ENCODE measurements at regions not wholly inside any gene's neighbourhood (a gene's known extent, or its start where the extent isn't known, plus 50 kb on each side); places are given as distances from the start of the nearest gene placed in this dataset.

DNA sequence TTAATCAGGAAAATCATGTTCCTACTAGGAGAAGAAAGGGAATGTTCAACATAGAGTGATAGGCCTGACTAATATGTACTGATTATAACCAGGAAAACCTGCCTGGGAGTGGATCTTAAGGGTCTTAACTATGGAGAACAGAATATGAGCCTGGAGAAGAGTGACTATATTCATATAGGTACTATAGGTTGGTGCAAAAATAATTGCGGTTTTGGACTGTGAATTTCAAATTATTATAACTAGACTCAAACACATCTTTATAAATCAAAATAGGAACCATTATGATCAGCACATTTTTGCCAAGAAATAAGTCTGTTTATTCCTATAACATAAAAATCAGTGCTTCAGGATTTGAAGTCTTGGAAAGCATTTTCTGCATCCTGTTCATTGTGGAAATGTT, 189.8 kb upstream of the ADAMTS5 start:
- no peak for DNase-seq

DNA sequence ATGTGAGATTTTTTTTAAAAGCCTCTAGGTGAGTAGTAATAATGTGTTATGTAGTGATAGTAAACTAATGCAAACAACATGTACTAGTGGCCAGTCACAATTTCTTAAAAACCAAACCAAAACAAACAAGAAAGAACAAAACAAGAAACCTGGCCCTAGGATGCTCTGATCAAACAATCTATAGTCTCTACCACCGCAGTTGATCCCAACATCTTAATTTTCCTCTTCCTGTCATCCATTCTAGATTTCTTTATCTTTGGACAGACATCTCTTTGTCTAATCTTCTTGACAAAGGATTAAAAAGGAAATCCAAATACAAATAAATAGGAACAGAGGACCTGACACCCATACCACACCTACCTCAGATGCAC, 188.2 kb upstream of the ADAMTS5 start:
- no peak for DNase-seq

DNA sequence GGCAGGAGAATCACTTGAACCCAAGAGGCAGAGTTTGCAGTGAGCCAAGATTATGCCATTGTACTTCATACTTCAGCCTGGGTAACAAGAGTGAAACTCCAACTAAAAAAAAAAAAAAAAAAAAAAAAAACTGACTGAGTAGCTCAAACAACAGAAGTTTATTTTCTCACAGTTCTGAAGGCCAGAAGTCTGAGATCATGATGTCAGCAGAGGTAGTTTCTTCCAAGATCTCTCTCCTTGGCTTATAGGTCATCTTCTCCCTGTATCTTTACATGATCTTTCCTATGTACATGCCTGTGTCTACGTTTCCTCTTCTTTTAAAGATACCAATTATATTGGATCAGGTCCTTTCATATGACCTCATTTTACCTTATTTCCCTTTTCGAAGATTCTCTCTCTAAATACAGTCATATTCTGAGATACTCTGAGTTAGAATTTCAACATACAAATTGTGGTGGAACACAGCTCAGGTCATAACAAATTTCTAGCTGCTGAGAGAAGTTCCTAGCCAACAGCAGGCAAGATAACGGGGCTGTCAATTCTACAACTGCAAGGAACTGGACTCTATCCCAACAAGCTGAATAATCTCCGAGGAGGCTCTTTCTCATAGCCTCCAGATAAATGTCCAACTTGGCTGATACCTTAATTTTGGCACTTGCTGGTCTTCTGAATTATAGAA, 187.7 kb upstream of the ADAMTS5 start:
- no peak for DNase-seq

DNA sequence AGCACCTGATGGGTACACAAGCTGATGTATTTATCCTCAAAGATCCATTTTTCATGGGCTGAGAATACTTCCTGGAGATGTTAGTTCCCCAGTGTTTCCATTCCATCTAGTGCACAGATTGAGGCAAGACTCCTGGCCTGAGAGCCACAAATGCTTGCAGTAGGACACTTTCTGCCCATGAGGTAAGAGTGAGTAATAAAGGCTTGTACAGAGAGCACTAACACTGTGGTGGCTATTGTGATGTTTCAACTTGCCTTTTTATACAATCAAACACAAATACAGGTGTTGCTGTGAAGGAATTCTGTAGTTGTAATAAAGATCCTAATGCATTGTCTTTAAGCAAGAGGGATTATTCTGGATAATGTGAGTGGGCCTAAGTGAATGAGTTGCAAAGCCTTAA, 186.1 kb upstream of the ADAMTS5 start:
- DNase-seq, result no peak

DNA sequence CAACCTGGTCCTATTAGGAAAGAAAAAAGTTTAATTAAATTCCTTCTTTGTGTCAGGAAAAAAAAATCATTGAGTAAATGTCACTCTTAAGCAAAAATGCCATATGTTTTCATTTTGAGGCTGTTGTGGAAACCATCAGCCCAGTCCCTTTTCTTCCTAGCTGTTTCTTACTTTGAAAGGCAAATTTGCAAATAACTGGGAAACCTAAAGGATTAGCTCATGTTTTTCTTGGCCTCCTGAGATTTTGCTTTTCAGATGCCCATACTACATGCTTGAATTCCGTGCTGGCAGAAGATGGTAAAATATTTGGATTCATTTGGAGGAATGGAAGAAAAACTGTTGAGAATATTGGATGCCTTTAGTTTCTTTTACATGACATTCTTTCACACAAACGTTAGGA, 182.1 kb upstream of the ADAMTS5 start:
- no peak for DNase-seq

DNA sequence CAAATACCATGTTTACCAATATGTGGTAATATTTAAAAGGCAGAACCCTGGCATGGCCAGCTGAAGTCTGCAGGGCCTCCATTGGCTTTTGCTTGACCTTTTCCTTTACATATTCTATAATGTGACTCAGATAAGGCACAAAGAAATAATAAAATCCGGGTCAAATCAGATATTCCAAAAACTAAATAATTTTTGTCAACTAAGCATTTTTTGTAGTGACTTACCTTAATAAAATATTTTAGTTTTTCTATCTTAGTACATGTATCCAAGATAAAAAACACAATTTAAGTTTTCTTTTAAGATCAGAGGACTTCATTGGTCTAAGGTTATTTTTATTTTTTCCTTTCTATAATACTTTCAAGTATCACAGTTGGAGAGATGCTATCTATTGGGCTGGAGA, 179.4 kb upstream of the ADAMTS5 start:
- no peak for DNase-seq

DNA sequence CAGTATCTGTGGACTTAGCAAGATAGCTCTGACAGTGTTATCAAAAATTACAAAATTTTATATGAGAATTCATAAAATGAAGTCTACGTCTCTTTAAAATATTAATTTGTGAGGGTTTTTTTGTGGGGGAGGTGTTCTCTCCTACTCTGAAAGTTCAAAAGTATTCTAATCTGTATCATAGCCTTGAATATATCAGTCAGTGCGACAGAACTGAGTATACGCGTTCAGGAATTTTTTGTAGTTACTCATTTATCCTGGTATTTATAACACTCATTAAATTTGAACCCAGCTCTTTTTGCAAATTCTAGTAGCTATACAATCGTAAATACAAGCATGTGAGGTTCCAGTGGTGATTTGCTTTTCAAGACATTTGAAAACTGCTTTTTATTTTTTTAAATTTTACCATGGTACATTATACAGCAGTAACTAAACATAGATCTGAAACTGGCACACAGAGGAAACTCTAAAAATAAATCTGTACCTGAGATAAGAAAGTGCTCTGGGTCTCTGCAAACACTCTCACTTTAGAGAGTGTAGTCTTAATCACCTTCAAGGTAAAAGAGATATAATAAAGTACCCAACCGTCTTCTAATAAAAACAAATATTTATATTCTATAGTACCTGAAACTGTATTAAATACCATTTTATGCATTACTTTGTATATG, 178.4 kb upstream of the ADAMTS5 start:
- DNase-seq, result no peak

DNA sequence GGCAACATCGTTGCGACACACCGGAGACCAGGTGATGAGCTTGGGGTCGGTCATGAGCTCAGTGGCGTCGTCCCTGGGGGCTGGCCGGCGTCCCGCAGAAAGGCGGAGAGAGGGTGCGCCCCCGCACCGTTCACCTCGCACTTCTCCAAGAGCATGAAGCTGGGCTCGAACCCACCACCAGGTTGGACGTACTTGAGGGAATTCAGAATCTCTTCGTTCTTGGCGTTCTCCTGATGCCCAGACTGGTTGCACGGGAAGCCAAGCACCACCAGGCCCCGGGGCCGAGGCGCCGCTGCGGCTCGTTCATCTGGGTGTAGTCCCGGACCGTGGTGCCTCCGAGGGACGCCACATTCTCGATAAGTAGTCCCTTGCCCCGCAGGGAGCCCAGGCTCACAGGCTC, 176.6 kb upstream of the ADAMTS5 start:
- DNase-seq, result no peak

DNA sequence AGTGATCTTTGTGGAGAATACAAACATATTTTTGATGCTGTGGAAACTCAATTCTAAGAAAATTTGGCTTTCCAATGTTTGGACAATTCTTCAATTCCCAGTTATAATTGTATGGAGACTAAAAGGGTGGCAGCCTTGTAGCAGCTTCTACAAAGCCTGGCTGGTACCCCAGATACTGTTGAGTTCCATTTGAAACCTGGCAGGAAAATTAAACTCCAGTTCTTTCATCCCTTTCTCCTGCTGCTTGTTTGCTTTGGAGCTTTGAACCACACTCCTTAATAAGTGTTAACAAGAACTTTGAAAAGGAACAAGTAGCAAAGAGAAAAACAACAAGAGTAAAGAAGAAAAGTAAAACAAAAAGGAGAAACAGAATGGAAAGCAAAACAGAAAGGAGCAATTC, 172.6 kb upstream of the ADAMTS5 start:
- DNase-seq, result no peak

DNA sequence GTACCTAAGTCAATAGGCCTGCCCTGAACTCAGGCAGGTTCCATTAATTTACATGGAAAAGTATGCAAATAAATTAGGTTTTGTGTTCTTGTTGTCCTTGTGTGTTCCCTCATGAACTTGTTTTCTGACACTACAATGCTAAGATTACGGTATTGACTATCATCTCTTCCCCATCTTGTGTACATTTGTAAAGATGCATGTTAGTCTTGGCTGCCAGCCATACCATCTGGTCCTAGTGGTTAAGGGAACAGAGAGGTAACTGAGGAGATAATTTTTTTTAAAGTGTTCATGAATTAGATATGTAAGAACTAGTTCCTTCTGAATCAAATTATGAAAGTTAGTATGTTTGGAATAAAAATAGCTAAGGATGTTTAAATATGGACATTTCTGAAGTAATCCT, 167.6 kb upstream of the ADAMTS5 start:
- DNase-seq, result peak; percentile 34

DNA sequence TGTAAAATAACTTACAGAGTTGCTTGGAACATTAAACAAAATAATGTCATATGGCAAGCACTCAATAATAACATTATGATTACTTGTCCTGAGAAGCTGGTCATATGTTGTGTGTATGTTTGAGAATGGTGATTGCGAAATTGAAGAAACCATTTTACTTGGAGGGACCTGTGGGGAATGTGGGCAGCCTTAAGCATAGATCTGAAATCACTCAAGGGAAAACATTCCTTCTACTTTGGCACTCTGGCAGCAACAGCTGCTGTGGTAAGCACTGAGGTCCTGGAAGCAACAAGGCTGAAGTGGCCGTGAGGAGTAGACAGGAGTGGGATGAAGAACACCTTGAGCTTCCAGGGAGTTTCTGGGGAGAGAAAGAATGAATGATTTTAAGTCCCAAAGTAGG, 165.4 kb upstream of the ADAMTS5 start:
- peak; percentile 8 for DNase-seq

DNA sequence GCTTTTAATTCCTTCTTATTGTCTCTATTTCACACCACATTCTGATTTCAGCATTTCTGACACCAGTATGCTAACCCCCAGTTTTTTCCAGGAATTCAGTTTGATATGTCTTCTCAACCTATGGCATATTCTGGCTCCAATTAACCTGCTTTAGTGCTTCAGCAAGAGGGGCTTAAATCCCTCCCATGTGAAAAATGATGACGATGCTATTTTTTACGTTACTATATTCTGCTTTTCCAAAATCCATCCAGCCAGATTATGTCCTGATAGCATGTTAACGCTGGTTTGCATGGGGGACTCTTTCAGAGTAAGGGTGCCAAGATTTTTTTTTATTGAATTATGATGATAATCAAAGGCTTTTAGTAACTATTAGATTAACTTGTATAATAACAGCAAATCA, 163.3 kb upstream of the ADAMTS5 start:
- DNase-seq, result no peak

DNA sequence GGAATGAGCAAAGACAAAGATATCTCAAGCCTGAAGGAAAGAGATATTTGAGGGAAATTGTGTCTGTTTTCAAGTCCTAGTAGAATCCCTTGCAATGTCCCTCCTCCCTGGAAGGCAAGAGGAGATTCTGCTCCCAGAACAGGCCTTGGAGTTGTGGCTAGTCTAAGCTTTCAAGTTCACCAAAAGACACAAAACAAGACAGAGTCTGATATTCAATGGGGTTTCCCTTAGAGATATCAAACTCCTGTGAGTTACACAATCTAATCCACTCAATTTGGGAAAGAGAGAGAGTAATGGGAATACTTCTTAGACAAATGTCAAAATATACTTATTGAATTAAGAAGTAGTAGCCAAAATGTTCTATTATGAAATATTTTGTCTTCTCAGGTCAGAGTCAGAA, 162.8 kb upstream of the ADAMTS5 start:
- no peak for DNase-seq

DNA sequence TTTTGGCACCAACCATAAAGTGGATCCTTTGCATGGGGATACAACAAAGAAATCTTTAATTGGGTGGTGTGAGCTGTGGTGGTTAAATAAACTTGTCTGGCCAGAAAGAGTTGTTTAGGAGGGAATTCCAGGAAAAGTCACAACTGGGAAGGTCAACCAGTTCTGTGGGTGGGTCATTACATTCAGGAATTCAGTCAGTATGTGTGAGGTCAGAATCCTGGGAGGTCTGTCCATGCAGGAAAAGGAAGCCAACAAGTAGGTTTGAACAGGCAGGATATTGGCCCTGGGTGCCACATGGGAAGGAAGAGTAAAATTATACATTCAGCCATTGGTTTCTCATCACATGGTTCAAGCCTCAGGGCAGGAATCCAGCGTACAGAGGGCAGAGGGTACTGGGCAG, 162.3 kb upstream of the ADAMTS5 start:
- no peak for DNase-seq

DNA sequence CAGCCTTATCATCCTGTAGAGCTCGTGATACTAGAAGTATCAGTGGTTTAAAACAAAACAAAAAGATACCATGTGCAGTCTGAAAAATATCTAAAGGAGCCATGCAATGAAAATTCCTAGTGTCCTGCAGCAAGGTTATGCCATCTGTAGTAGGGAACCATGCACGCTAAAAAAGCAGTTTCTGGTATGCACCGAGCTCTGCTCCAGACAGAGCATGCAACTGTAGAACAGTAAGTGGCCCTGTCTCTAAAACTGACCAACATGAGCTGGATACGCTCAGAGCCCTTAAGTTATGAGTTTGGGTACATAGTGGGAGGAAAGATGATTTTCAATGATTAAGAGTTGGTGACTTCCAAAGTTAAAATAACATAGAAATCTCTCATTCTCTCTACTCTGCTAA, 159.3 kb upstream of the ADAMTS5 start:
- DNase-seq, result no peak

DNA sequence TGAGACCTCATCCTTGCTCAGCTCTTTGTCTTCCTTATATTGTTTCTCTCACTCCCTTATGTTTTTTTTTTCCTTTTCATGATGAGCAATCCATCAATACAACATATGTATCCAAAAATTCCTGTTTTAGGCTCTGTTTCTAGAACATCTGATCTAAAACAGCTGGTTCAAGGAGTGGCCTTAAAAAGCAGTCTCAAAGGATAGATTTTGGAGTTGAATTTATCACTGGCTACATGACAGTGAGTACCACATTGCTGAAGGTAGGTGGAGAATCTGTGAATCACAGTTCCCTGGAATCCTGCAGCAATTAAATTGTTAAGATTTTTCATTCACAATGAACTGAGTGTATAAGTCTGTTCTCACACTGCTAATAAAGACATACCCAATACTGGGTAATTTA, 155.8 kb upstream of the ADAMTS5 start:
- DNase-seq, result no peak

DNA sequence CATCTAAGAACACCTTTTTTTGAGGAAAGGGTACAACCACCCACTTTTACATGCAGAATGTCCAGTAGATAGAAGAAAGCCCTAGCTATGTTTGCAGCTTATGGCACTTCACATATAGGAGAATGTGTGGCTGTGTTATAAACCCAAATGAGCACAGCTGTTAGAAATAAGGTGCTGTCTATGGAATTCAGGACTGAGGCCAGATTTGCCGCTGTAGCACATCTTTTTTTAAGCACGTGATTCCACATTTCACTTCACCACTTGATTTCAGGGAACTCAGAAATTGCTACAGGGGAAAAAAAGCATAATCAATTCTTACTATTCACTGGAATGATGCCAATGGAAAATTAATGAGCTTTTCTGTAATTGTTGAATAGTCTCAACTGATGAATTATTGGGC, 147.2 kb upstream of the ADAMTS5 start:
- DNase-seq, result peak; percentile 19

DNA sequence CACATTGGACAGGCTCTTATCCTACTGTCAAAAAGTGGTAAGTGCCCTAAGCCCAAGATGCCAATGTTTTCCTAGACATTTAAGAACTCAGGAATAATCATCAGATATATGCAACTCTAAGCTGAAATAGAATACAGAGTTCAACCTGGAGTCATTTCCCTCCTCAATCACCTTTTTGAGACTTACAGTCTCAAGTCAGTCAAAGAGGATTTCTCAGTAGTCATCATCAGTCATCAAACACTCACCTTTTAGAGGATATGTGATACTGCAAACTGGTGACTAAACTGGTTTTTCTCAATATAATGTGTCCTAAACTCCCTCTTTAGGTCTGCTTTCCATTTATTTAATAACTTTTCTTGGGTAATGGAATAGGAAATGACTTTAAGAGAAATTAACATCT, 145.3 kb upstream of the ADAMTS5 start:
- DNase-seq, result no peak

DNA sequence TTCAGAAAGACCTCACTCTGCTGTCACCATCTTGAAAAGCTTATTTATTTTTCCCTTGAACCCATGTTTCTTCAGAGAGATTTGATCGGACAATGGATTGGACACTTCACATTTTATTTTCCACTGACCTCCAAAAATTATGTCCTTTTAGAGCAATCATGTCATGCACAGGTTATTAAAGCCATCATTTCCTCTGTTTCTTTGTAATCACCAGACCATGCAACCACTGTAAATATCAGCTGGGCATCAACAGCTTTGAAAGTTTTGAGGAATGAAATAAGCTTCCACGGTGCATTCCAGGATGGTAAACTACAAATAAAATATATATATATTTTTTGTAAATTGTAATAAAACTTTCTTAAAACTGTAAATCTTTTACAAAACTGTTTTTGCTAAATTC, 144.1 kb upstream of the ADAMTS5 start:
- DNase-seq, result no peak

DNA sequence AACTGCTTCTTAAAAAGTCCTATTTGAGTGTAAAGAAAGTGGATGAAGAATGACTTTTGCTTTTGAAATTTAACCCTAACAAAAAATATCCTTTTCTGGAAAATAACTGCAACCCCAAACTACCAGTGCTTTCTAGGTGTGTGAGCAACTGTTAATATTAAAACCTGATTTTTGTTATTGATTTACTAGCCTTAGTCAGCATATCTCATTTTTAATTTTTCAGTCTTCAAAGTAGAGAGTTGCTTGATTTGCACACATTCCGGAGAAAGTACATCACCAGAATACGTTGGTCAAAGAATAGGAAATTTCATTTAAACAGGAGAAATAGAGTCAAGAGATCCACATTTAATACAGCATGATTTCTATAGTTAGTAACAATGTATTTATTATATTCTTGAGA, 141.8 kb upstream of the ADAMTS5 start:
- DNase-seq, result no peak

DNA sequence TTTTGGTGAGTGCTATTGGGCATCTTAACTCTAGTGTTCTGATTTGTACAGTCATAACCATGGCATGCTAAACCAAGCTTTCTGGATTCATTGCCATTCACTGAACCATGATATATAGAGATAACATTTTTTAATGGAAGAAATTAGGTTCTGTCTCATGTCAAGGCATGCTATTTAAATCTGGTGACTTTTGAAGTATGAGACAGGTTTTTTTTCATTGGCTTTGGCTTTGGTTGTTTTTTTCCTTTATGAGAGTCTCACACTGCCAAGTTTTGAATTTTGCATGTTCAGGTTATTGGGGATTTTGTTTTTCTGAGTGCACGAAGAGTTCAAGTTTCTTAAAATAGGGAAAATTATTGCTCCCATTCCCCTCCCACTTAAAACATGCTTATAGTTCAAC, 141.3 kb upstream of the ADAMTS5 start:
- DNase-seq, result peak; percentile 35

DNA sequence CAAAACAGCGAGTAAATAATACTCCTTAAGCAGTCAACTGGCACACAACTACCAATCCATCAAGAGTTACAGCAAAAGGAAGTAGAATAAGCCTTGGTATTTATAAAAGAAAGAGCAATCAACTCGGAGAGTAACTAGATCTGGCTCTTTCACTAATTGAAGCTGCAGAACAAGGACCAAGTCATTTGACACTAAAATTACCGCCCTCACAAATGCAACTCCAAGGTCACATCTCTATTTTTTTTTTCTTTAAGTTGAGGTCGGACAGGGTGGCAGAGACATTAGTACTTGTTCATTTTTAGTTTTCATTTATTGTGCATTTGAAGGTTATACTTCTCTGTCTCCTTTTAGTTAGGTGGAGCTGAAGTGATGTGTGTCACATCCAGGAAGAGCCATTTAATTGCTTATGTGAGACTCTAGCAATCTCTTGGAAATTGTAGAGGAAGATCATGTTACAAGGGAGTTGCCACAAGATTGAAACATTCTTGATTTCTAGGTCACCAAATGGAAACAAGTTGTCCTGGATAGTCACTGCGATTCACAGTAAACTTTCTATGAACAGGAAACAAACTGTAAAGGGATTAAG, 138.1 kb upstream of the ADAMTS5 start:
- no peak for DNase-seq

DNA sequence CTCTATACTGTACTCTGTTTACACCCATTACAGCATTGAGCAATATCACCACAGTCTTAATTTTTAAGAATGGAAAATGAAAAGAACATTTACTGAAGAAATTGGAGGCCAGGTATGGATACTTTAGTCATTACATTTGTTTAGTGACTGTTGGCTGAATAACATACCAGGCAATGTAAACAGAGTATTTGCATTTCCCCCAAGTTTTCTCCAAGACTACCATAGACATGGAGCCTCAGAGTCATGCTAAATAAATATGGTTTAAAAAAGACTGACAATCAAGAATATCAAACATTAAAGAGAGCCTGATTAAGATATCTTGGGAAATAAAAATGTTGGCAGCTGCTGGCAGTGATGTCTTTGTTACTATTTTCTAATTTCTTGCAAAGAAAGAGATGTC, 136.9 kb upstream of the ADAMTS5 start:
- DNase-seq, result no peak

DNA sequence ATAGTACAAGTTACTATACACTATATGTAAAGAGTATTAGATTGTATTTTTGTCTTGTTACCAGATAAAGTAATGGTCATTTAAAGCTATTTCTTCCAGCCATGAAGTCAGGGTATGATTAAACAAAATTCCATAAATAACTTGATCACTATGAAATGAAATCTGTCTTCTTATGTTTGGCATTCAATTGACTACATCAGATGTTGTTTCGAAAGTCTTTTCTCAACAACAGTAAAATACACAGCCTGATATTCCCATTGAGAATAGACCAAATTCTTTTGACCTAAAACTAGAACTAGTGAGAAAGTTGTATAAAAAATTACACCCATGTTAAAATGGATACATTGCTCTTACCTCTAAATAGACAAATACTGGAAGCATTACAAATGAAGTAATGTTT, 134.6 kb upstream of the ADAMTS5 start:
- DNase-seq, result no peak
